ENCODE measurements at regions not wholly inside any gene's neighbourhood (a gene's known extent, or its start where the extent isn't known, plus 50 kb on each side); places are given as distances from the start of the nearest gene placed in this dataset.

GRCh38 chr14:98741523-98741922, 530.5 kb downstream of the BCL11B start:
- DNase-seq (ENCODE audit: insufficient read length, low spot score) (no peak), FAIRE-seq (no peak)
- TF ChIP-seq CTCF (IDR thresholded peaks at IDR 0.05; ENCODE audit: insufficient read depth, missing control alignments): no peak

GRCh38 chr14:98742001-98742400, 530.0 kb downstream of the BCL11B start:
- no peak for TF ChIP-seq CTCF (IDR thresholded peaks at IDR 0.05; ENCODE audit: insufficient read depth, missing control alignments)
- DNase-seq (ENCODE audit: insufficient read length, low spot score) (no peak), FAIRE-seq (no peak)

GRCh38 chr14:98743536-98743935, 528.5 kb downstream of the BCL11B start:
- no peak for TF ChIP-seq CTCF (IDR thresholded peaks at IDR 0.05; ENCODE audit: insufficient read depth, missing control alignments)
- FAIRE-seq: no peak
- no peak for DNase-seq (ENCODE audit: insufficient read length, low spot score)

GRCh38 chr14:98748966-98749365, 523.0 kb downstream of the BCL11B start:
- FAIRE-seq: no peak
- no peak for DNase-seq (ENCODE audit: insufficient read length, low spot score)
- no peak for TF ChIP-seq CTCF (IDR thresholded peaks at IDR 0.05; ENCODE audit: insufficient read depth, missing control alignments)

- DNase-seq (ENCODE audit: insufficient read length, low spot score): no peak
- TF ChIP-seq CTCF (IDR thresholded peaks at IDR 0.05; ENCODE audit: insufficient read depth, missing control alignments): no peak
- FAIRE-seq: no peak
Observed at GRCh38 chr14:98751110-98751509, 520.9 kb downstream of the BCL11B start.

GRCh38 chr14:98752660-98753059, 519.3 kb downstream of the BCL11B start:
- DNase-seq (ENCODE audit: insufficient read length, low spot score) (no peak), FAIRE-seq (no peak)
- TF ChIP-seq CTCF (IDR thresholded peaks at IDR 0.05; ENCODE audit: insufficient read depth, missing control alignments): no peak

GRCh38 chr14:98754343-98755020, 517.5 kb downstream of the BCL11B start:
- DNase-seq (ENCODE audit: insufficient read length, low spot score) (no peak), FAIRE-seq (no peak)
- TF ChIP-seq CTCF (IDR thresholded peaks at IDR 0.05; ENCODE audit: insufficient read depth, missing control alignments): no peak
